ENCODE measurements at regions not wholly inside any gene's neighbourhood (a gene's known extent, or its start where the extent isn't known, plus 50 kb on each side); places are given as distances from the start of the nearest gene placed in this dataset.

DNA sequence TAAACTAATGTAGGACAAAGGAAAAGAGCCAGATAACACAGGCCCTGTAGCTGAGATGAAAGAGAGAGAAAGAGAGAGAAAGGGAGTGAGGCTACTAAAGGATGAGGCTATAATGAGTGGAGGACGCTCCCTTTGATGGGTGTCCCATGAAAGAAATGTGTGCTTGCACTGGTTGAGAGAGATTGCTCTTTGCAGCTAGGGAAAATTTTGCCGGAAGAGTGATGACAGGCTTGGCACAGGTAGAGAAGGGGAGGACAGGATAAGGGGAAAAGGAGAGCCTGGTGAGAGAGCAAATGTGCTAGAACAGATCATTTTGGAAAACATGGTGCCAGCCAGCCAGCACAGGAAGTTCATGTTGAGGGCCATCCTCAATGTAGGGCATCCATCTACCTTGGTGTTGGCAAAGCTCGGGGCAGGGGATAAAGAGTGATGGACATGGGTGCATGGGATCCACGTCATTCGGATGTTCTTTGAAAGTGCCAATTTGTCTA is 248.6 kb downstream of the BTG1 start:
- TF ChIP-seq, protein P1, sequence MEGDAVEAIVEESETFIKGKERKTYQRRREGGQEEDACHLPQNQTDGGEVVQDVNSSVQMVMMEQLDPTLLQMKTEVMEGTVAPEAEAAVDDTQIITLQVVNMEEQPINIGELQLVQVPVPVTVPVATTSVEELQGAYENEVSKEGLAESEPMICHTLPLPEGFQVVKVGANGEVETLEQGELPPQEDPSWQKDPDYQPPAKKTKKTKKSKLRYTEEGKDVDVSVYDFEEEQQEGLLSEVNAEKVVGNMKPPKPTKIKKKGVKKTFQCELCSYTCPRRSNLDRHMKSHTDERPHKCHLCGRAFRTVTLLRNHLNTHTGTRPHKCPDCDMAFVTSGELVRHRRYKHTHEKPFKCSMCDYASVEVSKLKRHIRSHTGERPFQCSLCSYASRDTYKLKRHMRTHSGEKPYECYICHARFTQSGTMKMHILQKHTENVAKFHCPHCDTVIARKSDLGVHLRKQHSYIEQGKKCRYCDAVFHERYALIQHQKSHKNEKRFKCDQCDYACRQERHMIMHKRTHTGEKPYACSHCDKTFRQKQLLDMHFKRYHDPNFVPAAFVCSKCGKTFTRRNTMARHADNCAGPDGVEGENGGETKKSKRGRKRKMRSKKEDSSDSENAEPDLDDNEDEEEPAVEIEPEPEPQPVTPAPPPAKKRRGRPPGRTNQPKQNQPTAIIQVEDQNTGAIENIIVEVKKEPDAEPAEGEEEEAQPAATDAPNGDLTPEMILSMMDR (IDR thresholded peaks at IDR 0.05; ENCODE audit: insufficient read depth, low read depth, low read length), result no peak
- no peak for DNase-seq (ENCODE audit: low read depth)
- no peak overlapping the region for H3K4me3 ChIP-seq (ENCODE audit: low read depth, low read length)

DNA sequence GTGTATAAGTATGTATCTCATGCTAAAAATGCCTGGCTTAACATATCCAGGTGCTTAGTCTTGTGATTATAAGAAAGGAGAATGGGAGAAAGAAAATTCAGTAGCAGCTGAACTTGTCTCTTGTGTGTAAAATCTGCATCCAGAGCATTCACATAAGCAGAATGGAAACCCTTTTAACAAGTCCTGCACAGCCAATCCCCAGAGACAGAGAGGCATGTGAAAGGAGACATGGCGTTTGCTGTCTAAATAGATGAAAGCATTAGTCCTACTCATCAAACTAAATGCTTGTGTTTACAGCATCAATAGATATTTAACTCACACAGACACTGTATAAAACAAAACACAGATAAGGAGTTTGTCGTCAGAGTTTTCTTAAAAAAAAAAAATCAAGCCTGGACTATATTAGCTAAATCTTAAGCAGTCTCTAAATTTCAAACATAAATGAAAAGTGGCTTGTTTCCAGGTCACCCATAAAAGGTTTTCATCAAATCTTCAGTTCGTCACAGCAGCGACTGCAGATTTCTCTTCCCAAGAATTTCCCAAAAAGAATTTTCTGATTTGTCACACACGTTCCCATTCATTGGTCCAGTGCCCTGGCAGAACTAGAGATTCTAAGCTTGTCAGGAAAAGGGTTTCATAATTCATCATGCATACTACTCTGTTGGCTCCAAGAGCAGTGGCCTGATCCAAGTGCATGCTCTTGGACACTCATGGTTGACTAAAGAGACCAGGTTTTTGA is 249.2 kb downstream of the BTG1 start:
- DNase-seq (ENCODE audit: low read depth), result no peak
- TF ChIP-seq, protein P1 (IDR thresholded peaks at IDR 0.05; ENCODE audit: insufficient read depth, low read depth, low read length), result no peak

DNA sequence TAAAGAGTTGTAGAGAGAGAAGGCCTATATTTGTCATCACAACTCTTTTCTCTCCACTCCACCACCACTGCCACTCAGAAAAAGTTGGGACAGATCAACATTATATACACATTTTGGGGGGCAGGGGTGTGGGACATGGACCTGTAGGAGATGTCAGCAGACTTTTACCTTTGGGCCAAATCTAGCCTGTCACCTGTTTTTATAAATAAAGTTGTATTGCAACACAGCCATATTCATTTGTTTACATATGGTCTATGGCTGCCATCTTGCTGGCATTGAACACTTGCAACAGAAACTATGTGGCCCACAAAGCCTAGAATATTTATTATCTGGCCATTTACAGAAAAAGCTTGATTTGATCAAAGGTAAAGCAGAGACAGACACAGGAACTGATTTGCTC is 250.7 kb downstream of the BTG1 start:
- no peak for DNase-seq (ENCODE audit: low read depth)
- no peak overlapping the region for H3K4me3 ChIP-seq (ENCODE audit: low read depth, low read length)
- TF ChIP-seq, protein P1 (IDR thresholded peaks at IDR 0.05; ENCODE audit: insufficient read depth, low read depth, low read length), result no peak

More for the DNA sequence above, 249.2 kb downstream of the BTG1 start:
- H3K4me3 ChIP-seq (ENCODE audit: low read depth, low read length), result no peak overlapping the region

DNA sequence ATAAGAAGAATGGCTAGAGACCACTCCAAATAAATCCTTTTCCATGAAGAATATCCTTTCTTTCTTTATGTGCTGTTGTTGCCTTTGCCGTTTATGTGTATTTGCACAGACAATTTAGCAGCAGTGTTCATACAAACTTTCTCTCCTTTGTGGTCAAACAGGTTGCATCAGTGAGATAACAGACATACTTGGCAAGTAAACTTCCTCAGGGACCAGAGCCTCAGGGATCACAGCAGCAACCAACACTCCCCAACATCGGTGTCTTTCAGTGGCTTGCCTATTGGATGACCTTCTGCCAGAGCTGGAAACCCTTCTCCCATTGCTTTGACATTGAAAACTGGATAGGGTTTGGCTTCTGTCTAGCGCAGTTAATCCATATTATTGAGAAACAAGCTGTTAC is 252.2 kb downstream of the BTG1 start:
- DNase-seq (ENCODE audit: low read depth), result no peak
- TF ChIP-seq, protein P1 (IDR thresholded peaks at IDR 0.05; ENCODE audit: insufficient read depth, low read depth, low read length), result no peak
- no peak overlapping the region for H3K4me3 ChIP-seq (ENCODE audit: low read depth, low read length)

DNA sequence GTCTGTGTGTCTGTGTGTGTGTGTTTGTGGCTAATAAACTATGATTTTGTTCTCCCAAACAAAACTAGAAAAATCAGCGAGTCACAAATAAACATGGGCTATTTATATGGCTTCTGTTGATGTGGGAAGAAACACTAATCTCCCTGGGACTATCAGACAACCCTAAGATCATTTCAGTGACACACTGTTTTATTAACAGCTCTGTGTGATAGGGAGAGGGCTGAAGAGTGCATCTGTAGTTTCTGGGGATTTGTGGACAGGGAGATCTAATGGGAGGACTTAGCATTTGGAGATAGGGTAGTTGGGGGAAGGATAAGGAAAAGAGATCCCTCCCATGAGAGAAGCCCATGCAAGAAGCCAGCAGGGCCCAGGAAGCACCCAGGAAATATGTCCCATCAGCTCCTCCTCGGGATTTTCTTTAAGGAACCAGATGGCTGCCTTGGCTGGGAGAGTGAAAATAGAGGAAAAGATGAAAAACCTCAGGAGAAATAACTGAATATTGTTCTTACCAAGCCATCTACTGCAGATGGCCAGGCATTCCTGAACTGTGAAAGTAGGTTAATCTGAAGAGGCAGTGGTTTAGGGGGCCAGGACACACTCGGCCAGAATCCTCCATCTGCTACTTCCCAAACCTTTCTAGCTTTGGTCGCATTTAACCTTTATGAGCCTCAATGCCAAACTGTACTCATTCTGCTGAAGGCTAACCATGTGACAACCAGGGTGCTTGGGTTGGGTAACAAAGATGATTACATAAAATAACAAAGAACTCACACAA is 253.4 kb downstream of the BTG1 start:
- DNase-seq (ENCODE audit: low read depth), result no peak
- H3K4me3 ChIP-seq (ENCODE audit: low read depth, low read length), result no peak overlapping the region
- TF ChIP-seq, protein P1 (IDR thresholded peaks at IDR 0.05; ENCODE audit: insufficient read depth, low read depth, low read length), result no peak

DNA sequence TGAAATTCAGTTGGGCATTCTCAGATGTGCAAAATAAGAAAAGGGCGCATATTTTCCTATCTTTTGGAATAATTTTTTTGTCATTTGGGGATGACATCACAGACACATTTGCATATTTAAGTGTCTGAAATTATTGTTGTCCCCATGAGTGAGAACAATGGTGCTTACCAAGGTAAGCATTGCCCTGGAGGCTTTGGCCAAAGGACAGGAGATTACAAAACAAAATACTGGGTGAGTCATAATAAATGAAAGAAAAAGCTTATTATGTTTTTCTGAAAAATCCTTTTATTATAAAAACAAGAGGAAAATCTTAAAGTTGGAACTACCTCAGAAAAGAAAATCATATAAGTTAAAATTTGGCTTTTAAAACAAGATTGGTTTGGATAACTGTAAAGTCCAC is 254.9 kb downstream of the BTG1 start:
- DNase-seq (ENCODE audit: low read depth), result peak; percentile 20
- no peak overlapping the region for H3K4me3 ChIP-seq (ENCODE audit: low read depth, low read length)
- TF ChIP-seq, protein P1 (IDR thresholded peaks at IDR 0.05; ENCODE audit: insufficient read depth, low read depth, low read length), result no peak

Measured in fibroblast of villous mesenchyme (primary cell).